Neural crest cell (in vitro differentiated cells): ENCODE measurements at regions not wholly inside any gene's neighbourhood (a gene's known extent, or its start where the extent isn't known, plus 50 kb on each side); places are given as distances from the start of the nearest gene placed in this dataset.

Experiments
- DNase-seq: peaks from one replicate; pipeline ENCODE4 v3.0.0; 2021; ENCODE audit warnings: low read depth, mixed read lengths, low spot score
- H3K27ac Mint-ChIP-seq: one replicate; pipeline ENCODE4 v1.8.0; 2021; ENCODE audit warnings: mild to moderate bottlenecking, mixed read lengths; ENCODE audit not compliant: unreplicated experiment
- H3K27me3 Mint-ChIP-seq: 2 replicates; pipeline ENCODE4 v1.8.0; 2021; ENCODE audit warnings: low read depth, mild to moderate bottlenecking, mixed read lengths
- H3K36me3 Mint-ChIP-seq: 2 replicates; pipeline ENCODE4 v1.8.0; 2021; ENCODE audit warnings: low read depth, mild to moderate bottlenecking, mixed read lengths
- H3K4me1 Mint-ChIP-seq: 2 replicates; pipeline ENCODE4 v1.8.0; 2021; ENCODE audit warnings: mixed read lengths
- H3K4me3 Mint-ChIP-seq: one replicate; pipeline ENCODE4 v1.8.0; 2021; ENCODE audit warnings: mild to moderate bottlenecking, mixed read lengths
- H3K9me3 Mint-ChIP-seq: 2 replicates; pipeline ENCODE4 v1.8.0; 2021; ENCODE audit warnings: mixed read lengths
- CTCF ChIP-seq: fragments of 200-600 bp; sonication (generic); conservative IDR thresholded peaks from 2 replicates; pipeline ENCODE4 v1.5.0; 2021; ENCODE audit warnings: antibody characterized with exemption, mild to moderate bottlenecking

DNA sequence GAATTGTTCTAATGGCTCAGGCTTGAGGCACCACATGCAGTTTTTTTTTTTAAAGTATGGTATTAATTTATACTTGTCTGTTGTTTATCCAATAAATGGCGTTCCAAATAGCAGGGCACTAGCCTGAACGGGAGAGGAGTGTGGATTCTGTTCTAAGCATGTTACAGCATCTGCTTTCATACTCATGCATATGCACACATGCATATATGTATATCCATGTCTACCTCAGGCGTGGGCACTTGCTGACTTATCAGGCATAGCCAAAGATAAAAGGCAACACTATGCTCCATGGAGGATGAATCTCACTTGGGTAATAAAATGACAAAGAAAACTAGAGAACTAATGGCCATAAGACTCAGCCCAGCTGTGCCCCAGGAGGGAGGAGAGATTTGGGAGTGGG, 393.8 kb downstream of the GADD45G start:
- Mint-ChIP-seq H3K9me3 (no peaks in the 10 kb centered on the region), H3K36me3 (no peaks in the 10 kb centered on the region)

DNA sequence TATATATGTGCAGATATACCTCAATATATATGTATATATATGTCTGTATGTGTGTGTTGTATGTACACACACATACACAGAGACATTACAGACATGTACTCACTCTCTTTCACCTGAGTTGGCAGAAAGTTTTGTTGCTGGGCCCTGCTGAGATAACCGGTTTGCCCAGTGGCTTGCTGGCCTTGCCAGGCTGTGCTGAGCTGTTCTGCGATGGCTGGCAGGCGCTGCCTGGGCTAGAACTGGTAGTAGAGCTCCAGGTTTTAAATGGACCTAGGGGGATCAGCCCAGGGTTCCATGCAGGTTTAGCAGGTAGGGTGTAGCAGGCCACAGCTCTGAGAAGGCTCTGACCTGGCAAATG, 394.3 kb downstream of the GADD45G start:
- H3K4me3 Mint-ChIP-seq: no peak overlapping the region
- TF ChIP-seq CTCF: no peak
- no peaks in the 10 kb centered on the region for H3K9me3 Mint-ChIP-seq
- no peak for DNase-seq
- peaks cover 19% of the 10 kb centered on the region for H3K27me3 Mint-ChIP-seq
- peaks cover 32% of the 10 kb centered on the region for H3K4me1 Mint-ChIP-seq
- H3K27ac Mint-ChIP-seq: no peak overlapping the region
- no peaks in the 10 kb centered on the region for H3K36me3 Mint-ChIP-seq

More for the DNA sequence above, 393.8 kb downstream of the GADD45G start:
- H3K4me1 Mint-ChIP-seq: peaks cover 32% of the 10 kb centered on the region
- no peak for TF ChIP-seq CTCF
- H3K27me3 Mint-ChIP-seq: peaks cover 19% of the 10 kb centered on the region
- H3K4me3 Mint-ChIP-seq: no peak overlapping the region
- no peak for DNase-seq
- no peak overlapping the region for H3K27ac Mint-ChIP-seq

DNA sequence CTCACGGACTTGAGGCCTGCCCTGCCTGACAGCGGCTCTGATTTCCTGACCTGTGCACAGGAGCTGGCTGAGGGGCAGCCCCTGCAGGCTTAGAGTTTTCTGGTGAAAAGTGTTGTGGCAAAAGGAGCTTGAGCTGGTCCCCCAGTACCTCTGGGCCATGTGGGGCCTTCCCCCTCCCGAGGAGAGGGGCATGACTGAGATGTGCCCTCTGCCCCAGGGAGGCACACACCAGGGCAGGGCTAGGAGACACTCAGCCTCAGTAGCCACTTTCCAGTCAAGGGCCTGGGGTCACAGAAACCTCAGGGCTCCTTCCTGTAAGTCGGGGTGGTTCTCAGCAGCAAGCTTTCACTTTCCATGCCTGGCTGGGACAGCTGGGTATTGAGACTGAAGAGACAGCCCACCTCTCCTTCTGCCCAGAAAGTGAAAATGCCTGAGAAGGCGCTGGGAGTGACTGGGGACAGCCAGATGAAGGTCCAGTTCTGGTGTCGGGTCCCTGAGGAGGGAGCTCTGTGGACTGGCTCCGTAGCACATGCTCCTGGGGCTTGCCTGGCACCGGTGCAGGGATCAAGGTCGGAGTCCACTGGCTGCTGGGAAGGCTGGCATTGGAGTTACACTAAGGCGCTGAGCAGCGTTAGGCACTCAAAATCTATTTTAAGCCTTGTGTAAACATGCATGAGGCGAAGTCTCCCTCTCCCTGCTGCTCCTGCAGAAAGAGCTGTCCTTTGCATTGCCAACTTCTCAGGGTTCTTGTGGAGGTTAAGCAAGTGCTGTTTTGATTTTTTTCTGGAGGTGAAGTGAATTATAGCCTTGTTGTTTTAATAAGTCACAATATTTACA, 394.9 kb downstream of the GADD45G start:
- H3K27me3 Mint-ChIP-seq: peaks cover 19% of the 10 kb centered on the region
- DNase-seq: no peak
- no peak overlapping the region for H3K27ac Mint-ChIP-seq
- TF ChIP-seq CTCF: no peak
- no peak overlapping the region for H3K4me3 Mint-ChIP-seq
- H3K4me1 Mint-ChIP-seq: peaks cover 32% of the 10 kb centered on the region
- no peaks in the 10 kb centered on the region for H3K9me3 Mint-ChIP-seq
- no peaks in the 10 kb centered on the region for H3K36me3 Mint-ChIP-seq

DNA sequence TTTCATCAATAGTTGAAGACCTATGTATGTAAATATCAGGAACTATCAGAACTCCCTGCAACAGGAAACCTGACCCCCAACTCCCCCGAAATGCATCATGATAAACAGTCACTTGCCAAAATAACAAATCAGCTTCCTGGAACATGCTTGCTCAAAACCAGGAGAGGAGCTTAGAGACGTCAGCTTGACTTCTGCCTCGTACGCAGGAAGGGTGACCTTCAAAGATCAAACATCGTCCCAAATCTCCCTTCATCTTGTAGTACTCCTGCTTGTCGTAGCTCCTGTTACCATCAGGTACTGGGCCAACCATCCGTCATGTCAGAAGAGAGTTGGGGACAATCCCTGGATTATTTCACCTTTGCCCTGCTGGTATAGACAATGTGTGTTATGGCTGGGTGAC, 396.1 kb downstream of the GADD45G start:
- peaks cover 32% of the 10 kb centered on the region for H3K4me1 Mint-ChIP-seq
- H3K9me3 Mint-ChIP-seq: peaks cover 2% of the 10 kb centered on the region
- no peak for DNase-seq
- H3K36me3 Mint-ChIP-seq: no peaks in the 10 kb centered on the region
- no peak overlapping the region for H3K27ac Mint-ChIP-seq
- no peak for TF ChIP-seq CTCF
- H3K27me3 Mint-ChIP-seq: peaks cover 14% of the 10 kb centered on the region
- no peak overlapping the region for H3K4me3 Mint-ChIP-seq

DNA sequence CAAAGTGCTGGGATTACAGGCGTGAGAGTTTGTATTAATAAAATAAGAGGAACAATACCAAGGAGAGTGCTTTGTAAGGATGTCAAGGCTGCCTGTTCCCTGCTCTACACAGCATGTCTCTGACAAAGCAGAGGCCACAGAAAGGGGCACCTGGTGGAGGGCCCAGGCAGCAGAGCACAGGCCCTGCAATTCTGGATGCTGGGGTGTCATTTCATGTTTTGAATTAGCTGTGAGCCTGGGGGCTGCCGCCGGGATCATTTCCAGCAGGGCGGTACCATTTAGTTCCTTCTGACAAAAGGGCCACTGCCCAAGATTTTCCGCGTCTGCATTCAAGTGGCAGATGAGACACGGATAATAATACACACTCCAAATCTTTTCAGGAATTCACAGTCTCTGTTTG, 396.9 kb downstream of the GADD45G start:
- DNase-seq: no peak
- H3K36me3 Mint-ChIP-seq: no peaks in the 10 kb centered on the region
- no peak overlapping the region for H3K4me3 Mint-ChIP-seq
- H3K27me3 Mint-ChIP-seq: peaks cover 12% of the 10 kb centered on the region
- peaks cover 2% of the 10 kb centered on the region for H3K9me3 Mint-ChIP-seq
- H3K27ac Mint-ChIP-seq: peak overlapping the region; percentile 12
- H3K4me1 Mint-ChIP-seq: peaks cover 29% of the 10 kb centered on the region
- no peak for TF ChIP-seq CTCF
